ENCODE measurements at regions not wholly inside any gene's neighbourhood (a gene's known extent, or its start where the extent isn't known, plus 50 kb on each side); places are given as distances from the start of the nearest gene placed in this dataset.

- TF ChIP-seq, protein P1, sequence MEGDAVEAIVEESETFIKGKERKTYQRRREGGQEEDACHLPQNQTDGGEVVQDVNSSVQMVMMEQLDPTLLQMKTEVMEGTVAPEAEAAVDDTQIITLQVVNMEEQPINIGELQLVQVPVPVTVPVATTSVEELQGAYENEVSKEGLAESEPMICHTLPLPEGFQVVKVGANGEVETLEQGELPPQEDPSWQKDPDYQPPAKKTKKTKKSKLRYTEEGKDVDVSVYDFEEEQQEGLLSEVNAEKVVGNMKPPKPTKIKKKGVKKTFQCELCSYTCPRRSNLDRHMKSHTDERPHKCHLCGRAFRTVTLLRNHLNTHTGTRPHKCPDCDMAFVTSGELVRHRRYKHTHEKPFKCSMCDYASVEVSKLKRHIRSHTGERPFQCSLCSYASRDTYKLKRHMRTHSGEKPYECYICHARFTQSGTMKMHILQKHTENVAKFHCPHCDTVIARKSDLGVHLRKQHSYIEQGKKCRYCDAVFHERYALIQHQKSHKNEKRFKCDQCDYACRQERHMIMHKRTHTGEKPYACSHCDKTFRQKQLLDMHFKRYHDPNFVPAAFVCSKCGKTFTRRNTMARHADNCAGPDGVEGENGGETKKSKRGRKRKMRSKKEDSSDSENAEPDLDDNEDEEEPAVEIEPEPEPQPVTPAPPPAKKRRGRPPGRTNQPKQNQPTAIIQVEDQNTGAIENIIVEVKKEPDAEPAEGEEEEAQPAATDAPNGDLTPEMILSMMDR (IDR thresholded peaks at IDR 0.05; ENCODE audit: low read length), result no peak
- TF ChIP-seq EZH2 (optimal IDR thresholded peaks at IDR 0.05; ENCODE audit: low read depth, low read length), result no peak
These were observed 240.3 kb upstream of the N4BP1 start for GRCh38 chr16:48850097-48850770.
